ENCODE measurements at regions not wholly inside any gene's neighbourhood (a gene's known extent, or its start where the extent isn't known, plus 50 kb on each side); places are given as distances from the start of the nearest gene placed in this dataset.

DNA sequence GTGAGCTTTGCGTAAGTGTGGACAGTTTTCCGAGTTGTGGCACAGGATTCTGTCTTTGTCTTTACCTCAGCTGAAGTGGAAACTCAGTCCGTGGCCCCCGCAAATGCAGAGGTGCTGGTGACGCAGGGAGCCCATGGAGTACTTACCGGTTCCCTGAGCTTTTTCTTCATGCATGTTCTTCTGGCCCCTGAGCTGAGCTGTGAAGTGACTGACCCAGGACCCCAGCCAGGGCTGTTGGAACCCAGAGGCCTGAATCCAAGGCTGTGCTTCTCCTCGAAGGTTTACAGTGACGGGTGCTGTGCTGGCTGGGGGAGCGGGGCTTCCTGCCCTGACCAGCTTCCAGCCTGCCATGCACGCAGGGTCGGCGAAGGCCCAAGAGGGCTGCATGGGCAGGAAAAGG, 223.5 kb downstream of the GLRX3 start:
- Histone ChIP-seq H3K36me3 (ENCODE audit: insufficient read depth, low read length) (no peaks in the 10 kb centered on the region), H3K9me2 (replicated peaks; ENCODE audit: low read depth, low read length) (no peaks in the 10 kb centered on the region), H3K79me2 (ENCODE audit: insufficient read depth, low read length) (no peaks in the 10 kb centered on the region), H3F3A (ENCODE audit: low read depth) (no peaks in the 10 kb centered on the region), H3K9me3 (ENCODE audit: insufficient read depth, low read depth, low read length) (peaks cover 15% of the 10 kb centered on the region; the same call in 1 of the 2 replicates), H2AFZ (ENCODE audit: low read length) (no peak overlapping the region), H3K4me2 (ENCODE audit: low read depth, low read length, poor library complexity, severe bottlenecking) (no peak overlapping the region), H3K27me3 (ENCODE audit: insufficient read depth, low read length, poor library complexity, severe bottlenecking) (no peaks in the 10 kb centered on the region), H4K20me1 (ENCODE audit: insufficient read depth, low read length, poor library complexity, severe bottlenecking) (no peaks in the 10 kb centered on the region), H3K4me1 (ENCODE audit: insufficient read depth, low read length, poor library complexity, severe bottlenecking) (no peaks in the 10 kb centered on the region), H3K9ac (ENCODE audit: low read depth, low read length, poor library complexity, severe bottlenecking) (no peak overlapping the region), H3K4me3 (ENCODE audit: low read length, poor library complexity, severe bottlenecking) (no peak overlapping the region)
- TF ChIP-seq, protein P1, sequence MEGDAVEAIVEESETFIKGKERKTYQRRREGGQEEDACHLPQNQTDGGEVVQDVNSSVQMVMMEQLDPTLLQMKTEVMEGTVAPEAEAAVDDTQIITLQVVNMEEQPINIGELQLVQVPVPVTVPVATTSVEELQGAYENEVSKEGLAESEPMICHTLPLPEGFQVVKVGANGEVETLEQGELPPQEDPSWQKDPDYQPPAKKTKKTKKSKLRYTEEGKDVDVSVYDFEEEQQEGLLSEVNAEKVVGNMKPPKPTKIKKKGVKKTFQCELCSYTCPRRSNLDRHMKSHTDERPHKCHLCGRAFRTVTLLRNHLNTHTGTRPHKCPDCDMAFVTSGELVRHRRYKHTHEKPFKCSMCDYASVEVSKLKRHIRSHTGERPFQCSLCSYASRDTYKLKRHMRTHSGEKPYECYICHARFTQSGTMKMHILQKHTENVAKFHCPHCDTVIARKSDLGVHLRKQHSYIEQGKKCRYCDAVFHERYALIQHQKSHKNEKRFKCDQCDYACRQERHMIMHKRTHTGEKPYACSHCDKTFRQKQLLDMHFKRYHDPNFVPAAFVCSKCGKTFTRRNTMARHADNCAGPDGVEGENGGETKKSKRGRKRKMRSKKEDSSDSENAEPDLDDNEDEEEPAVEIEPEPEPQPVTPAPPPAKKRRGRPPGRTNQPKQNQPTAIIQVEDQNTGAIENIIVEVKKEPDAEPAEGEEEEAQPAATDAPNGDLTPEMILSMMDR (conservative IDR thresholded peaks at IDR 0.05; ENCODE audit: low read length), result no peak
- no peak for TF ChIP-seq EZH2phosphoT487 (IDR thresholded peaks at IDR 0.05; ENCODE audit: borderline replicate concordance)

DNA sequence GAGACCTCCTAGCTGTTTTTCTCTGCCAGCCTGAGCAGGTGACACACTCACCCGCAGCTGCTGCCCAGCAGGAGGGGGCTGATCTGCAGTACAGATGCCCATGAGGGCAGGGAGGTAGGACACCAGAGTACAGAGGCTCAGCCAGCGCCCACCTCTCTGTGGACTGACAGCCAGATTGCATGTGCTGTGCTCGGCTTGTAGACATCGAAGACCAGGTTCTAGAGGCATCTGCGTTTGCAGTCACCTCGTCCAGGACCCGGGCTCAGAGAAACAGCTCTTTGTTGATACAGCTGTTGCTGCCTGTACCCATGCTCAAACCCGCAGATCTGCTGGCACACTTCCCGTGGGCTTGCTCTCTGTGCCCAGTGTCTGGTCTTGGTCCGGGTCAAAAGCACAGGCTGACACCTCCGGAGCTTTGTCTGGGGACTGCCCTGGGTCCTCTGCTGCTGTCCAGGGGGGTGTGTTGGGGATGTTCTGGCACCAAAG, 224.7 kb downstream of the GLRX3 start:
- Histone ChIP-seq H3K79me2 (ENCODE audit: insufficient read depth, low read length) (no peaks in the 10 kb centered on the region), H3K9ac (ENCODE audit: low read depth, low read length, poor library complexity, severe bottlenecking) (no peak overlapping the region), H3K9me2 (replicated peaks; ENCODE audit: low read depth, low read length) (no peaks in the 10 kb centered on the region), H3K4me1 (ENCODE audit: insufficient read depth, low read length, poor library complexity, severe bottlenecking) (no peaks in the 10 kb centered on the region), H3F3A (ENCODE audit: low read depth) (no peaks in the 10 kb centered on the region), H3K4me3 (ENCODE audit: low read length, poor library complexity, severe bottlenecking) (no peak overlapping the region), H3K9me3 (ENCODE audit: insufficient read depth, low read depth, low read length) (peaks cover 15% of the 10 kb centered on the region; the same call in 1 of the 2 replicates), H2AFZ (ENCODE audit: low read length) (no peak overlapping the region), H3K4me2 (ENCODE audit: low read depth, low read length, poor library complexity, severe bottlenecking) (no peak overlapping the region), H3K27me3 (ENCODE audit: insufficient read depth, low read length, poor library complexity, severe bottlenecking) (no peaks in the 10 kb centered on the region), H3K36me3 (ENCODE audit: insufficient read depth, low read length) (no peaks in the 10 kb centered on the region), H4K20me1 (ENCODE audit: insufficient read depth, low read length, poor library complexity, severe bottlenecking) (no peaks in the 10 kb centered on the region)
- TF ChIP-seq EZH2phosphoT487 (IDR thresholded peaks at IDR 0.05; ENCODE audit: borderline replicate concordance), result no peak
- TF ChIP-seq, protein P1 (conservative IDR thresholded peaks at IDR 0.05; ENCODE audit: low read length), result no peak

DNA sequence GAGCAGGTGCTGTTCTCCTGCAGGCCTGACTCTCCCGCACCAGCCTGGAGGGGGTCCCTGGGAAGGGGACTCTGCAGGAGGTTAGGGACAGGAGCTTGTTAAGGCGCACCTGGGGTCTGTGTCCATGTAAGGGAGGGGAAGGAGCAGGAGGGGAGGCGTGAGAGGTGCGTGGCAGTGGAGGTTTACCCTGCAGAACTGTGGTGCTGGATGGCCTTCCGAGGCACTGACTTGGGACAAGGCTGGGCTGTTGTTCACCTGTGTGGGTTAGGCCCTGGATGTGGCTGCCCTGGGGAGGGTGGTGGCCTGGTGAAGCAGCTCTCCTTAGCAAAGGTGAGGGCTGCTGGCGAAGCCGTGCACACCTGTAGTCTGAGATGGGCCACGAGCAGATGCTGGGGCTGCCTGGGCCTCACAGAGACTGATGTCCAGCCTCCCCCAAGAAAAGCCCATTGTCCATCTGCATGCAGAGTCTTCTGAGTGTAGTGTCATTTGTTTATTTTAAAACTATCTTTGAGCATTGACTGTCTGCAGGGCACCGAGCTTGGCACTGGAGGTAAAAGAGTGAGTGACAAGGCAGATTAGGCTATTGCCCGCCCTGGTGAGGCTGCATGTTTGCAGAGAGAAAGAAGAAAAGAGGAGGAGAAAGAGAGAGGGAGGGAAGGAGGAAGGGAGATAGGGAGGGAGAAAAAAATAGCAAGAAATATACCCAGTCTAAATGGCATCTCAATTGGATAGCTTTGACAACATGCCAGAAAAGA, 225.3 kb downstream of the GLRX3 start:
- Histone ChIP-seq H3K9me3 (ENCODE audit: insufficient read depth, low read depth, low read length) (peaks cover 15% of the 10 kb centered on the region; the same call in 1 of the 2 replicates), H4K20me1 (ENCODE audit: insufficient read depth, low read length, poor library complexity, severe bottlenecking) (no peaks in the 10 kb centered on the region), H3K4me2 (ENCODE audit: low read depth, low read length, poor library complexity, severe bottlenecking) (no peak overlapping the region), H2AFZ (ENCODE audit: low read length) (no peak overlapping the region), H3K79me2 (ENCODE audit: insufficient read depth, low read length) (no peaks in the 10 kb centered on the region), H3K27me3 (ENCODE audit: insufficient read depth, low read length, poor library complexity, severe bottlenecking) (no peaks in the 10 kb centered on the region), H3K4me1 (ENCODE audit: insufficient read depth, low read length, poor library complexity, severe bottlenecking) (no peaks in the 10 kb centered on the region), H3K4me3 (ENCODE audit: low read length, poor library complexity, severe bottlenecking) (no peak overlapping the region), H3K36me3 (ENCODE audit: insufficient read depth, low read length) (no peaks in the 10 kb centered on the region), H3F3A (ENCODE audit: low read depth) (no peaks in the 10 kb centered on the region), H3K9me2 (replicated peaks; ENCODE audit: low read depth, low read length) (no peaks in the 10 kb centered on the region), H3K9ac (ENCODE audit: low read depth, low read length, poor library complexity, severe bottlenecking) (no peak overlapping the region)
- no peak for TF ChIP-seq EZH2phosphoT487 (IDR thresholded peaks at IDR 0.05; ENCODE audit: borderline replicate concordance)
- TF ChIP-seq, protein P1 (conservative IDR thresholded peaks at IDR 0.05; ENCODE audit: low read length), result no peak
